COR-L47 (cell line): ENCODE measurements at regions not wholly inside any gene's neighbourhood (a gene's known extent, or its start where the extent isn't known, plus 50 kb on each side); places are given as distances from the start of the nearest gene placed in this dataset.

Experiments
- DNase-seq: peaks from one replicate; lab custom pipeline; 2025; lab: John Stamatoyannopoulos, UW

DNA sequence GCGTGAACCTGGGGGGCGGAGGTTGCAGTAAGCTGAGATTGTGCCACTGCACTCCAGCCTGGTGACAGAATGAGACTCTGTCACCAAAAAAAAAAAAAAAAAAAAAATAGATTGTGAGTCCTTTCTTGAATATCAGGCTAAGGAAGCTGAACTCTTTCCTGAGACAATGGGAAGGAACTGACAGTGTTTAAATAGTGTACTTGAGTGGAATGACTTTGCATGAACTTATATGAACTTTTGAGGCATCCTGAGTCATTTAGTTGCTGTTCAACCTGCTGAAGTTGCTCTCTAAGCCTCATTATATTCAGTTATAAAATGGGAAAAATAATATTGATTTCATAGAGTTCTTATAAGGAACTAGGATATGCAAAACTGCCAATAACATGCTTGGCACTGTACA lies 79.3 kb upstream of the LIMCH1 start:
- no peak for DNase-seq

DNA sequence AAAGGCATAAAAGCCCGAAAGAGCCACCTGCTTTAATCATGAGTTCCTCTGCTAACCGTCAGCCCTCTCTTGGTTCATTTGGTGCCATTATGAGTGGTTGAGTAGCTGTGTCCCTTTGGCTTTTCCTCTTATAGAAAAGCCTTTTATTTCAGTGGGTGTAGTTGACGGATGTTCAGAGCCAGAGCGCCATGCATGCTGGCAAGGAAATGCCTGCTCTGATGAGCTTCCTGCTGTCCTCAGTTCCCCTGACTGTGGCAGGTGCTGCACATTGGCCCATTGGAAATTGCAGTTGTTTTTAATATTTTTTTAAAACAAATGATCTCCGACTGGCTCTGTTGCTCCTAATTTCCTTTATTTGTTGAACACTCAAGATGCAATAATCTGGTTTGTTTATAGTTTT lies 77.3 kb upstream of the LIMCH1 start:
- no peak for DNase-seq

DNA sequence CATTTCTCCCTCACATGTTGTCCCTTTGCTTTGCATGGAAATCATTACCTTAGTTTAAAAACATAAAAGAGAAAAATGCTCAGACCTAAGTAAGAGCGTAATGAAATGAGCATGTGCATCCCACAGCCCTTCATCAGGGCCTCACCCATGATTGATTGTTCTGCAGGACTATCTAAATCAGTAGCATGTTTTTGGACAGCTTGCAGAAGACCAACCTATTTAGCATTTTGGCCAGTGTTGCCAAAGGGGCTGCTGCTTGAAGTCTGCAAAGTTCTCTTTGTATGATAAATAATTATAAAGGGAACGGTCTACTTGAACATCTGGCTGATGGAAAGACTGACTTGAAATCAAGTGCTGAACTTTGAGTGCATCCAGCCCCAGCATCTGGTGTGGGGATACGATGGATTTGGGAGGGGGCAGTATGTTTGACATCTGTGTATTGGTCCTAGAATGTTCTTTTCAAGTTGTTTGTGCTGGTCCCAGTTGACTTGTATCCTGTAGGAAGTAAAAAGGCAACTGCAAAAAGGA lies 76.1 kb upstream of the LIMCH1 start:
- no peak for DNase-seq

DNA sequence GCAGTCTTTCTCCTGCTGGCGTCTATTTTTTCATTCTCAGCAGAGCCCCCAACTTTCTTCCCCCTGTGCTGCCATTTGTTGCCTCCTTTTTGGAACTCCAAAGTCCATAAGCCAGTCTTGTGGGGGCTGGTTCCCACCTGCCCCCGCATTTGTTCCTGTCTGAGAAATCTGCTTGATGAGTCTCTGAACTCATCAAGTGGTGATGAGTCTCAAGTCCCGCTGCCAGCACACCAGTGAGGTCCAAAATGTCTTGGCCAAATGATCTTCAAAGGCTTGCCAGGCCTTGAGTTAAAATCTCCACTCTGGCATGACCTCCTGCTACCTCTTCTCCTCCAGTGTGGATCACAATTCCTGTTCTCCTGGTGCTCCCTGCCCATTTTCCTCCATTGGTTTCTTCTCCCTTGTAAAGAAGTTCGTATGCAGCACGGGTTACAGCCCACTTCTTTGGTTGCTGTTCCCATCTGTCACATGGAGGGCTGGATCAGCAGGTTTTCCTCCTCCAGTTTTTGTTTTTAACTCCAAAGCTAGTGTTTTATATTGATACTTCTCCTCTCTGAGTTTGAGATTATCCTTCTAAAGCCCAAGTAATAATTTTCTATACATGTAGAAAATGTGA lies 72.7 kb upstream of the LIMCH1 start:
- no peak for DNase-seq

DNA sequence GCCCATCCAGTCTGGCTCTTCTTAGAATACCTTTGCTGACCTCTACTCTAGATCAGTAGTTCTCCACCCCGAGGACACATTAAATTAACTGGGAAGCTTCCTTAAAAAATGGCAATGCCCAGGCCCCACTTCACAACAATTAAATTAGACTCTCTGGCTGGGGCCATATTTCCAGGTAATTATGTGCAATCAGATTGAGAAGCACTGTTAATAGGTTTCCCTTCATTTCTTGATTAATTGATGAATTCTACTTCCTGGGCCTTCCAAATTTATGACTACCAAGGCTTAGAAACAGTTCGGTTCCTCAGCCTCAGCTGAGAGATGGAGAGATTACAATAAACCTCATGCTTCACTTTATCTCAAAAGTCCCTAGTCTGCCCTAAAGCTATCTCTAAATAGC lies 71.7 kb upstream of the LIMCH1 start:
- no peak for DNase-seq

DNA sequence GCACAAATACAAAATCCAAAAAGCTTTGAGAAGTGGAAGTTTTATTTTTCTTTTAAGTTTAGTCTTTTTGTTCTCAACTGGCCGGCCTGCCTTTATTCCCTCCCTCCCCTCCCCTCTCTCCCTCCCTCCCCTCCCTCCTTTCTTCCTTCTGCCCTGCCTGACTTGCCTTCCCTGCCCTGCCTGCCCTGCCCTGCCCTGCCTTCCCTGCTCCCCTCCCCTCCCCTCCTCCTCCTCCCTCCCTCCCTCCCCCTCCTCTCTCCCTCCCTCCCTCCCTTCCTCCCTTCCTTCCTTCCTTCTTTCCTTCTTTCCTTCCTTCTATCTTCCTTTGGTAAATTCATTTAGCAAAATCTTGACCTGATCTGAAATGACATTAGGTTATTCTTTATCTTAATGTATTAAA lies 69.8 kb upstream of the LIMCH1 start:
- no peak for DNase-seq

DNA sequence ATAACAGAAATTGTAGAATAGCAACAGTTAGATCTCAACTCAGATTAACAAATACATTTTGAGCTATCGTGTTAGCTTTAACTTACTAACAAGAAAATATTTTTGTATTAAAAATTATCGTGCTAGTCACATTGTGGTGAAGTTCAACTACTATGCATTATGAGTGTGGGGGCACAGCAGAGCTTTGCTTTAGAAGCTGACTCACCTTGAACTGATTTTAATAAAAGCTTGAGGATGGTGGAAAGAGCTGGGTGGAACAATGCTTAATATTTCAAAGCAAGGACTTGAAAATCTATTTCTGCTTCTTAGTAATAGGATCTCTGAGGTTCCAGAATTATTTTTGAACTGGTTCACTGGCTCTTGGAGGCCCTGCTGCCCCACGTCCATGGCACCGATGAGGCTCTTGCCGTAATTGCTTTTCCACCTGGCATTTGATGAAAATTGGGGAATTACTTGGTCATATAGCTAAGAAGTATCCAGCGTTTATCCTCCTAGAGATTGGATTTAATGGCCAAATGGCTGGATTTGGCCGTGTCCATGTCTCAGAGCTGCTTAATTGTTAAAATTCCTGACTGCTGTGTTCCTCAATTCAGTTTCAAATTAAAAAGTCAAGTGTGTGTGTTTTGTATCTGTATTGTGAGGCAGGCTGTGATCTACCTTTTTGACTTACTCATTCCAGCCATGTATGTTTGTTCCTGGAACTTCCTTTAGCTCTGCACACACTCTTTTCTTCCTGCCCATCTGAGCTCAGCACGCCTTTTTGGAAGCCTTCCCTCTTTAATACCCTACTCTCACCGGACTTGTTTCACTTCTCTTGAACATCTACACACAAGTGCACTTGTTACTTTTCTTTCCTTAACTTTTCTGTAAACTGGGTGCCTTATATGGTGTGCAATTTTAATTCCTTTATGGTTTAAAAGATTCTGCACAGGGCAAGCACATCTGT lies 66.6 kb upstream of the LIMCH1 start:
- DNase-seq = no peak

DNA sequence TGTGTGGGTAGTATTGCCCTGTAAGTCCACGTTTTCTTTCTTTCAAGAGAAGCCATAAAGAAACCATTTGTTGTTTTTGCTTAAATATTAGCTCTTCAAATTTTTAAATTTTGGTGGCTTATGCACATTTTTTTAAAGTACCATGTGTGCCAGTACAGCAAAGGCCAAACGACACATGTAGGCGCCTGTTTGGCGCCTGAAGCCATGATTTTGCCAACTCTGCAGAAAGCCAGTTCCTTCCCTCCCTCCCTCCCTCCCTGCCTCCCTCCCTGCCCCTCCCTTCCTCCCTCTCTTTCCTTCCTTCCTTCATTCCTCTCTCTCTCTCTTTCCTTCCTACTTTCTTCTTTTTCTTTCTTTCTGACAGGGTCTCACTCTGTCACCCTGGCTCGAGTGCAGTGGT lies 65.9 kb upstream of the LIMCH1 start:
- no peak for DNase-seq

DNA sequence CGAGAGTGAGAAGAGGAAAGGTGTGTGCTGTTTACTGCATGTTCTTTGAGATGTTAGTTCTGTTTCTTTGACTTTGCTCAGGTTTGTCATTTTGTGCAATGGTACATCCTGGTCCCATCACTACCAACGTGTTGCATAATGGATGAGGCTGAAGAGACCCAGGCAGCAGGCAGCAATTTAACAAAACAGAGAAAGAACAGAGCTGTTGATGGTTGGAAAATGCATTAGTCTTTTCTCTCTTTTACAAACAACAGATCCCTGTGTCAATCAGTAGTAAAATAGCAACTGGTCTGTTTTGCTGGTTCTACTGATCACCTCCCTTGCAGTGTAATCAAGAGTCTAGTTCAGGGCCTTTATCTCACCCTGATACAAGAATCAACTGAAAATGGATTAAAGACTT lies 64.8 kb upstream of the LIMCH1 start:
- no peak for DNase-seq

DNA sequence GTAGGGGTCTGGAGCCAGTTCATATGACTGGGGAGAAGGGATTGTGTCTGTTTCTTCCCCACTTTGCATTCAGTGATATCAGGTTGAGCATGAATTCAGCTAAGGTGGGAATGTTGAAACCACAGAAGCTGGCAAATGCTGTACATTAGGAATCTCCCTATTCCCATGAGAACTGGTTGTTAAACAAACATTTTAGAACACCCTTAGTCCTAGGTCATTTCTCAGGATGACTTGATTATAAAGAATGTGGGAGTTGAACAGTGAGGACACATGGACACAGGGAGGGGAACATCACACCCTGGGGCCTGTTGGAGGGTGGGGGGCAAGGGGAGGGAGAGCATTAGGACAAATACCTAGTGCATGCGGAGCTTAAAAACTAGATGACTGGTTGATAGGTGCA lies 62.6 kb upstream of the LIMCH1 start:
- no peak for DNase-seq

DNA sequence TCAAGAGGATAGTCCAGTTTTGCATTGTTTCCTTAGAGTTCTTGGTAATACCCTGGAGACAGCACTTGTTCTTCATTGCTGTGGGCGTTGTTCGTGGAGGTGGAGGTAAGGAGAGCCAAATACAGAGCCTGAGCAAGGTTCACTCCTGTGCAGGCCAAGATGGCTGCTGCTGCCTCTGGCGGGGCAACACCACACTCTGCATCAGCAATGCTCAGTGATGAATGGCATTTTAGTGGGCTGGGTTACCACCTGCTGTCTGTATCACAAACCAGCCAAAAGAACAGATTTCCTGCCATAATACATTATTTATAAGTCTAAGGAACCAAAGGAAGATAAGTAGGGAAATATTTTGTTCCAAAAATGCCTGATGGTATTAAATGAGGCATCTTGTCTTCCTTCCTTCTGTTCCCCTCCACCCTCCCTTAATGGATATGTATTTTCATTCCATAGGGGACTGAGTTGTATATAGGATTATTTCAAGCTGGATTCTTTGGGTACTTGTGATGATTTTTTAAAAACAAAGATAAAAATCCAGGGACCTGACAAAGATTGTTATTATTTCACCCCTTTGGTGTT lies 61.6 kb upstream of the LIMCH1 start:
- no peak for DNase-seq

DNA sequence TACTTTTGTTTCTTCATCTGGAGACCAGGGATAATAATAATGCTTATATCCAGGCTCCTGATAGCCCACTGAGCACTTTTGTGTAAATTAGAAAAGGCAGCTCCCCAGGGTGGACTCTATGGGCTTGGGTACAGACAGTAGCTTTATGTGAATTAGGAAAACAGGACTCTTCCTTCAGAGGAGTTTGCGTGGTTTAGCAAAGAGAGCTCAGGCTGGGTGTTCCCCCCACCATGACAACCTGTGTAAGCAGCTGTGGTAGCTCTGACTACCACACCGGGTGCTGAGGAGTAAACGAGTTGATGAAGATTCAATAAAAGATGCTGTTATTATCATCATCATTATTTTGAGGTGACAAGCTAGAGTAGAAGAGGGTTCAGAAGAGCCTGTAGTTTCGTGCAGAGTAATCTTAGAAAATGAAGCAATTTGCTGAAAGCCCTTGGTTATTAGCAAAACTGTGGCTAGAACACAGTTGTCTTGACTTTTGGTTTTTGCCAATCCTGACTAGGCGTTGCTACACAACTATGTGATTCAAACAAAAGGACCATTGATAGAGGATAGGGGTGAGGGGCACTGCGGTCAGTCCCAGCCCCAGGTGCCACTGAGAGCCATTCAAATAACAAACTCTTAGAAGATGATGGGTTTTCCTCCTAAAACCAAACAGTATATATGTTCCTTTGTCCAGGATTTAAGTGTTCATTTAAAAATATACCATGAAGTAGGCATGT lies 60.6 kb upstream of the LIMCH1 start:
- DNase-seq = peak; percentile 37

DNA sequence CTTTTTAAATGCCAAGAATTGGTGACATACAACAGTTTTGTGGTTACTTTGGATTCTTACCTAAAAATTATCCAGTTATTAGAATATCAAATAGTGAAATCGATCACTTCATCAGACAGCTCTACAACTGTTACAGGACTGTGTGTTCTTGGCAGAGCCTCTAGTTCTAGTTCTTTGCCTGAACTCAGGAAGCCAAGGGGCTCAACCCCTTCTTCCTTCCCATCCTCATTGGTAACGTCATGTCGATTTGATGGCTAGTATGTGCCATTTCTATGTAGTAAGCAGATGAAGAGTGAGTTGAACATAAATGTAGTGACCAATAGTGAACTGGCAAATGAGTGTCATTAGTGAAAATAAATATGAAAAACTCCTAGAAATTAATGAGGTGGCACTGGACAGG lies 59.4 kb upstream of the LIMCH1 start:
- no peak for DNase-seq

DNA sequence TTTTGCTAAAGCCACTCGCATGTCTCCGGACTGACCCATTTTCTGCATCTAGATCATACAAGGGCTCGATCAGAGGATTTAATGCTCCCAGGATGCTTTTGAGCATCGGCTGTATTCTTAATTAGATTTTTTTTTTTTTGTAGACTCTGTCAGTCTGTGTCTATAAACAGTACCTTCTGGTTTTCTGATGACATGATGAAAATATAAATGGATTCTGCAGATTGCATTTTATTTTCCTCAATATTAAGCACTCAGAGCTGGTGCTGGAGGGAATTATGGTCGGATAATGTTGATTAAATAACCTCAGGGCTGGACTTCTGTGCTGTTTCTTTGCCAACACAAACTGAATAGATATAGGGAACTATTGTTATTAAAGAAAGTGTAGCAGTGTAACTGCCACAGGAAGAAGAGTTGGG lies 57.1 kb upstream of the LIMCH1 start:
- DNase-seq = no peak

DNA sequence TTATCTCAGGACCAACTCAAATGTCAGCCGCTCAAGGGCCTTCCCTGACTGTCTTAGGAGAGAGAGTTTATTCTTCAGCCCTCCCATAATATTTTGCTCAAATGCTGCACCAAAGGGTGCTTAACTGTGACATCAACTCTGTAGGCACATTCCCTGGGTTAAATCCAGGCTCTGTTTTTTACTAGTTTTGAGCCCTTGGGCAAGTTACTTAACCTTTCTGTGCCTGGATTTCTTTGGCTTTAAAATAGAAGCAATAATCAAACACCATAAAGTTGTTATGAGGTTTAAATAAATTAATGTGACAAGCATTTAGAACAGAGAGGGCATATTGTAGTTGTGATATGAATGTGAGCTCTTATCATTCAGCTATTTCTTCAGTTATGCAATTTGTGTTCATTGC lies 54.2 kb upstream of the LIMCH1 start:
- DNase-seq = no peak

DNA sequence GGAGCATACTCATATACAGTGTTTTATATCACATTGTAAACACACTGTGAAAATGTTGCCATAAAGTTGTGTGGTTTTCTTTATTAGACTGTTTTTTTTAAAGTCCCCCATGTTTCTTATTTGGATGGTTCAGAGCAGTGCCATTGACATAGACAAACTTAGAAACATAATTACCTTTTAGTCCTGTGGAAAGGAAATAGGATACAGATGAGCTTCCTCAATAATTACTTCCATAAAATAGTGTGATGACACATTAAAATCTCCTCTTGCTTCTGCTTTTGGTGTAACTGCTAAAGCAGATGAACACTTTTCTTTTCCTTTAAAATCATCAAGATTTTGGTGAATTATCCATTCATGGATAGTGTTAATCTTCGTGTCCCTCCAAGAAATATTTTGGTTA lies 52.9 kb upstream of the LIMCH1 start:
- peak; percentile 12 for DNase-seq

DNA sequence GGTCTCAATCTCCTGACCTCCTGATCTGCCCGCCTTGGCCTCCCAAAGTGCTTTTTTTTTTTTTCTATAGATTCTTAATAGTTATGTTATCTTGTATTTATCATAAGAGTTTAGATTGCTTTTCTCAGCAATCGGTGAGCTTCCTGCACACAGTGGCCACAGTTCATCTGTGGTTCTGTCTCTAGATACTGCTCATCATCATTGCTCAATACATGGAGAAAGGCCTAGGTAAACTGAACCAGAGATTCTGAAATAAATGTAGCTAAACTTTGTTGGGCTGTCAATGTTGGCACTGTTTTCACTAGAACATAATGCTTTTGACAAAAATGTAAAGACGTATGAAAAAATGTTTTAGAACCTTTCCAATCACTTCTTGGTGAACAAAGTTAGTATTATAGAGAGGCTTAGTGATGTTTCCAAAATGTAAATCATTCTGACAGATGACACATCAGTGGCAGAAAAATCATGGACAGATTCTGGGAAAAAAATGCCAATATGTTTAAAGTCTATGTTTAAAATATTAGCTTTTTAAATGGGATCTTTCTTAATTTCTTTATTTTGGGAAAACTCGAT lies 50.0 kb upstream of the LIMCH1 start:
- no peak for DNase-seq
